SK-N-SH (cell line): ENCODE measurements at regions not wholly inside any gene's neighbourhood (a gene's known extent, or its start where the extent isn't known, plus 50 kb on each side); places are given as distances from the start of the nearest gene placed in this dataset.

Experiments
- CTCF ChIA-PET: fragments of 300-600, 350-600 bp; formaldehyde crosslinking; extraction: SDS; loops from one replicate; lab custom pipeline; 2021; lab: Yijun Ruan, JAX
- POLR2A ChIA-PET: fragments of 350-600 bp; sonication (Branson Sonifier 250); formaldehyde crosslinking; extraction: SDS; loops from one replicate; lab custom pipeline; 2020; ENCODE audit warnings: antibody characterized with exemption, inconsistent platforms; lab: Yijun Ruan, JAX
- DNase-seq: peaks from one replicate; pipeline ENCODE4 v3.0.0; 2012
- H2AFZ ChIP-seq: fragments of 200-600 bp; sonication (generic); 2 replicates; pipeline ENCODE4 v1.8.1; 2016; ENCODE audit warnings: antibody characterized with exemption, mild to moderate bottlenecking, low read depth
- H3F3A ChIP-seq: fragments of 200-600 bp; sonication (generic); replicated peaks from 2 replicates; pipeline ENCODE3; 2016; ENCODE audit warnings: antibody characterized with exemption, mild to moderate bottlenecking; ENCODE audit not compliant: insufficient read depth
- H3K27ac ChIP-seq, 2 experiments: fragments of 200-500 bp in 1 of 2; fragments of 200-600 bp in 1 of 2; sonication (Bioruptor generic) in 1 of 2; sonication (generic), shearing (Covaris generic) in 1 of 2; 2 replicates each; pipeline versions ENCODE4 v1.5.1 to v1.6.1; 2014 to 2016; ENCODE audit warnings: low read depth in 2 of 2, inconsistent platforms in 1 of 2, low read length in 1 of 2, mild to moderate bottlenecking in 1 of 2, mixed read lengths in 1 of 2
- H3K27me3 ChIP-seq: fragments of 200-600 bp; sonication (generic), shearing (Covaris generic); 2 replicates; pipeline ENCODE4 v1.6.1; 2016; ENCODE audit warnings: mixed run types; ENCODE audit not compliant: insufficient read depth
- H3K36me3 ChIP-seq, 2 experiments: fragments of 200-500 bp in 1 of 2; fragments of 200-600 bp in 1 of 2; sonication (Bioruptor generic) in 1 of 2; sonication (generic) in 1 of 2; replicated peaks in 1 of 2; 2 replicates each; pipeline versions ENCODE3 to v1.5.1; 2014 to 2016; ENCODE audit warnings: low read length in 1 of 2, mild to moderate bottlenecking in 1 of 2; ENCODE audit not compliant: insufficient read depth in 2 of 2, control insufficient read depth in 1 of 2
- H3K4me1 ChIP-seq, 2 experiments: fragments of 200-500 bp in 1 of 2; fragments of 200-600 bp in 1 of 2; sonication (Bioruptor generic) in 1 of 2; sonication (generic), shearing (Covaris generic) in 1 of 2; 2 replicates each; pipeline versions ENCODE4 v1.5.1 to v1.6.1; 2014 to 2016; ENCODE audit warnings: low read depth in 1 of 2, low read length in 1 of 2, mixed run types in 1 of 2; ENCODE audit not compliant: insufficient read depth in 2 of 2, control insufficient read depth in 1 of 2
- H3K4me2 ChIP-seq: fragments of 200-600 bp; sonication (generic), shearing (Covaris generic); 2 replicates; pipeline ENCODE4 v1.6.1; 2017; ENCODE audit warnings: mixed run types
- H3K4me3 ChIP-seq, 2 experiments: fragments of 200-500 bp in 1 of 2; fragments of 200-600 bp in 1 of 2; sonication (Bioruptor generic) in 1 of 2; sonication (generic), shearing (Covaris generic) in 1 of 2; 2 replicates each; pipeline versions ENCODE4 v1.5.1 to v1.8.1; 2014 to 2016; ENCODE audit warnings: low read depth in 2 of 2, inconsistent platforms in 1 of 2, low read length in 1 of 2, mild to moderate bottlenecking in 1 of 2, mixed read lengths in 1 of 2, moderate library complexity in 1 of 2
- H3K79me2 ChIP-seq: fragments of 200-600 bp; sonication (generic); 2 replicates; pipeline ENCODE4 v1.8.1; 2017; ENCODE audit warnings: mild to moderate bottlenecking; ENCODE audit not compliant: insufficient read depth
- H3K9ac ChIP-seq: fragments of 200-600 bp; sonication (generic); 2 replicates; pipeline ENCODE4 v1.6.1; 2017; ENCODE audit warnings: mixed run types
- H3K9me2 ChIP-seq: fragments of 200-600 bp; sonication (generic); 2 replicates; pipeline ENCODE4 v1.6.1; 2017; ENCODE audit warnings: mixed run types
- H3K9me3 ChIP-seq: fragments of 200-600 bp; sonication (generic); 2 replicates; pipeline ENCODE4 v1.6.1; 2017; ENCODE audit warnings: mixed run types, mild to moderate bottlenecking, moderate library complexity
- H4K20me1 ChIP-seq: fragments of 200-600 bp; sonication (generic); 2 replicates; pipeline ENCODE4 v1.6.1; 2017; ENCODE audit warnings: mild to moderate bottlenecking, mixed run types; ENCODE audit not compliant: insufficient read depth
- CHD2 ChIP-seq: fragments of 150-350 bp; IDR thresholded peaks from 2 replicates; pipeline ENCODE4 v1.6.1; 2018; ENCODE audit warnings: low read length; ENCODE audit not compliant: partially characterized antibody
- ELF1 ChIP-seq: IDR thresholded peaks from 2 replicates; pipeline ENCODE4 v1.4.0; 2012
- EP300 ChIP-seq, 2 experiments: IDR thresholded peaks; 2 replicates each; pipeline versions ENCODE4 v1.4.0 to v1.6.1; 2012; ENCODE audit warnings: borderline replicate concordance in 1 of 2, low read depth in 1 of 2, low read length in 1 of 2
- FOSL2 ChIP-seq: IDR thresholded peaks from 2 replicates; pipeline ENCODE4 v1.4.0; 2012; ENCODE audit warnings: low read depth, mild to moderate bottlenecking, moderate library complexity, borderline replicate concordance
- FOXJ3 ChIP-seq: sonication (generic); formaldehyde crosslinking; IDR thresholded peaks from 2 replicates; pipeline ENCODE4 v1.5.1; 2020; ENCODE audit warnings: mild to moderate bottlenecking, missing genetic modification reagents
- FOXM1 ChIP-seq: IDR thresholded peaks from 2 replicates; pipeline ENCODE4 v1.4.0; 2012; ENCODE audit warnings: low read depth, mild to moderate bottlenecking
- JUND ChIP-seq: IDR thresholded peaks from 2 replicates; pipeline ENCODE4 v1.4.0; 2012
- NRF1 ChIP-seq: IDR thresholded peaks from 2 replicates; pipeline ENCODE4 v1.6.1; 2012; ENCODE audit warnings: low read depth, mild to moderate bottlenecking, low read length
- RAD21 ChIP-seq: IDR thresholded peaks from 2 replicates; pipeline ENCODE4 v1.6.1; 2012; ENCODE audit warnings: mild to moderate bottlenecking, low read length
- RCOR1 ChIP-seq: fragments of 150-350 bp; IDR thresholded peaks from 2 replicates; pipeline ENCODE4 v1.6.1; 2017; ENCODE audit warnings: antibody characterized with exemption, low read length
- RFX5 ChIP-seq: IDR thresholded peaks from 2 replicates; pipeline ENCODE4 v1.6.1; 2012; ENCODE audit warnings: mild to moderate bottlenecking, improper control_type of control experiment, low read length
- RXRA ChIP-seq: IDR thresholded peaks from 2 replicates; pipeline ENCODE4 v1.4.0; 2012; ENCODE audit warnings: low read depth, mild to moderate bottlenecking, borderline replicate concordance
- SIN3A ChIP-seq: IDR thresholded peaks from 2 replicates; pipeline ENCODE4 v1.6.1; 2012; ENCODE audit warnings: low read depth, mild to moderate bottlenecking, low read length, moderate library complexity, borderline replicate concordance
- SMC3 ChIP-seq: IDR thresholded peaks from 2 replicates; pipeline ENCODE4 v1.6.1; 2012; ENCODE audit warnings: low read depth, low read length, improper control_type of control experiment
- TCF12 ChIP-seq: IDR thresholded peaks from 2 replicates; pipeline ENCODE4 v1.4.0; 2012
- TEAD4 ChIP-seq: IDR thresholded peaks from 2 replicates; pipeline ENCODE4 v1.4.0; 2012; ENCODE audit warnings: mild to moderate bottlenecking, borderline replicate concordance; ENCODE audit not compliant: insufficient read depth
- ZBTB33 ChIP-seq: IDR thresholded peaks from 2 replicates; pipeline ENCODE4 v1.4.0; 2012; ENCODE audit warnings: low read depth, borderline replicate concordance
- WGBS: methylation state at CpG from one replicate; pipeline ENCODE4 v1.1.6; 2017; ENCODE audit warnings: low lambda C conversion rate; 5-methylcytosine and 5-hydroxymethylcytosine counted together
- TF ChIP-seq, protein P1 (sequence below): fragments of 150-350 bp; IDR thresholded peaks from 2 replicates; pipeline ENCODE4 v1.6.1; 2017; ENCODE audit warnings: antibody characterized with exemption, low read length, low read depth, borderline replicate concordance
- TF ChIP-seq, protein P2 (sequence below): fragments of 150-350 bp; IDR thresholded peaks from 2 replicates; pipeline ENCODE4 v1.6.1; 2016; ENCODE audit warnings: mild to moderate bottlenecking, low read depth, low read length

DNA sequence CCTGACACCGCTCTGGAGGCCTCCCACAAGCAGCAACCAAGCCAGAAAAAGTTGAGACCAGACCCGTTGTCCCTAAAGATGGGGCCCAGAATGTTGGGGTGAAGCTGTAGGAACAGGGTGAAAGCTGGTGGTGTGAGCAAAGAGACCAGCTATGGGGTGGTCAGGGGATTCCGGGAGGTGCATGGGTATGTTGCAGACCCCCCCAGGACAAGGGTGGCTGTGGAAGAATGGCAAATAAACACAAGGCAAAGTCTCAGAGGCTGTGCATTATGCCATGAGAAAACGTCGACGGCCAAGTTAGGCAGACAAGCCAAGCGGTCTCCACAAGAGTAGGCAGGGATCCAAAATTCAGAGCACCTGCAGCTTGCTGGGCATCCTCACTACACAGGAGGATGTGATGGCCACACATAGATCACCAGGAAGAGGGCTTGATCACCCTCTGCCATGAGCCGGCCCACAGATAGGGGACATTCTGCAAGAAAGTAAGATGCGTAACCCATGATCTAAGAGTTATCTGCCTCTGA is 58.8 kb upstream of the KCNA1 start:
- no peaks in the 10 kb centered on the region for H3K4me1 ChIP-seq
- no peak overlapping the region for H3K27ac ChIP-seq
- H3K4me2 ChIP-seq, result no peak overlapping the region
- no peaks in the 10 kb centered on the region for H3K79me2 ChIP-seq
- no peaks in the 10 kb centered on the region for H3K36me3 ChIP-seq
- H3K4me3 ChIP-seq, result no peak overlapping the region
- H3K27me3 ChIP-seq, result peaks cover 58% of the 10 kb centered on the region
- ChIA-PET CTCF (no interaction called here), POLR2A (no interaction called here)
- no peak for DNase-seq
- no peak overlapping the region for H2AFZ ChIP-seq
- H3K9me2 ChIP-seq, result no peaks in the 10 kb centered on the region
- no peaks in the 10 kb centered on the region for H3F3A ChIP-seq
- H4K20me1 ChIP-seq, result no peaks in the 10 kb centered on the region
- 31% methylated on average over 9 of the region's 9 CpGs for WGBS
- H3K9ac ChIP-seq, result no peak overlapping the region
- H3K9me3 ChIP-seq, result no peaks in the 10 kb centered on the region
- TF ChIP-seq FOXJ3 (CRISPR knock-in tag) (no peak), SIN3A (no peak), EP300 (IDR thresholded peaks at IDR 0.05; ENCODE audit: borderline replicate concordance in 1 of 2, low read depth in 1 of 2, low read length in 1 of 2) (no peak), SMC3 (no peak), RCOR1 (no peak), RFX5 (no peak), RAD21 (no peak), TEAD4 (no peak), JUND (no peak), CHD2 (no peak), RXRA (no peak), ZBTB33 (no peak), NRF1 (no peak)
- TF ChIP-seq, protein P1, sequence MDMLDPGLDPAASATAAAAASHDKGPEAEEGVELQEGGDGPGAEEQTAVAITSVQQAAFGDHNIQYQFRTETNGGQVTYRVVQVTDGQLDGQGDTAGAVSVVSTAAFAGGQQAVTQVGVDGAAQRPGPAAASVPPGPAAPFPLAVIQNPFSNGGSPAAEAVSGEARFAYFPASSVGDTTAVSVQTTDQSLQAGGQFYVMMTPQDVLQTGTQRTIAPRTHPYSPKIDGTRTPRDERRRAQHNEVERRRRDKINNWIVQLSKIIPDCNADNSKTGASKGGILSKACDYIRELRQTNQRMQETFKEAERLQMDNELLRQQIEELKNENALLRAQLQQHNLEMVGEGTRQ, result no peak

- no peaks in the 10 kb centered on the region for H3K9me3 ChIP-seq
- no peak for DNase-seq
- no peak overlapping the region for H3K4me2 ChIP-seq
- TF ChIP-seq FOXM1 (no peak), TCF12 (no peak), FOSL2 (no peak), ELF1 (no peak)
- TF ChIP-seq, protein P2, sequence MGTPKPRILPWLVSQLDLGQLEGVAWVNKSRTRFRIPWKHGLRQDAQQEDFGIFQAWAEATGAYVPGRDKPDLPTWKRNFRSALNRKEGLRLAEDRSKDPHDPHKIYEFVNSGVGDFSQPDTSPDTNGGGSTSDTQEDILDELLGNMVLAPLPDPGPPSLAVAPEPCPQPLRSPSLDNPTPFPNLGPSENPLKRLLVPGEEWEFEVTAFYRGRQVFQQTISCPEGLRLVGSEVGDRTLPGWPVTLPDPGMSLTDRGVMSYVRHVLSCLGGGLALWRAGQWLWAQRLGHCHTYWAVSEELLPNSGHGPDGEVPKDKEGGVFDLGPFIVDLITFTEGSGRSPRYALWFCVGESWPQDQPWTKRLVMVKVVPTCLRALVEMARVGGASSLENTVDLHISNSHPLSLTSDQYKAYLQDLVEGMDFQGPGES, result no peak
- H3F3A ChIP-seq, result no peaks in the 10 kb centered on the region
- H4K20me1 ChIP-seq, result no peaks in the 10 kb centered on the region
- no peak overlapping the region for H3K9ac ChIP-seq
- H3K4me3 ChIP-seq, result no peak overlapping the region
- H3K36me3 ChIP-seq, result no peaks in the 10 kb centered on the region
- H3K4me1 ChIP-seq, result no peaks in the 10 kb centered on the region
- no peaks in the 10 kb centered on the region for H3K79me2 ChIP-seq
- no peaks in the 10 kb centered on the region for H3K9me2 ChIP-seq
- CTCF ChIA-PET, result no interaction called here
- H3K27ac ChIP-seq, result no peak overlapping the region
- 44% methylated on average over 8 of the region's 8 CpGs for WGBS
- POLR2A ChIA-PET, result no interaction called here
- no peak overlapping the region for H2AFZ ChIP-seq
- peaks cover 66% of the 10 kb centered on the region for H3K27me3 ChIP-seq
Measured at GRCh38 chr12:4852308-4852707, 57.4 kb upstream of the KCNA1 start.
